Upper lobe of left lung (tissue), 4 donors: ENCODE measurements at regions not wholly inside any gene's neighbourhood (a gene's known extent, or its start where the extent isn't known, plus 50 kb on each side); places are given as distances from the start of the nearest gene placed in this dataset.

Experiments
- CTCF ChIP-seq, 6 experiments: fragments of 450-650 bp in 4 of 6; fragments of 200-600 bp in 2 of 6; sonication (generic) in 2 of 6; IDR thresholded peaks; one replicate each; pipeline ENCODE4 v1.5.1; 2016 to 2019; ENCODE audit warnings: antibody characterized with exemption in 6 of 6
- EP300 ChIP-seq, 4 donors: sonication (generic); formaldehyde crosslinking; IDR thresholded peaks; one replicate each; pipeline ENCODE4 v1.5.1; 2017; ENCODE audit warnings: antibody characterized with exemption in 4 of 4, control low read depth in 2 of 4
- POLR2A ChIP-seq, 4 donors: fragments of 450-650 bp; IDR thresholded peaks; one replicate each; pipeline ENCODE4 v1.5.1; 2016 to 2017; ENCODE audit warnings: antibody characterized with exemption in 4 of 4, mild to moderate bottlenecking in 2 of 4

- TF ChIP-seq CTCF (IDR thresholded peaks at IDR 0.05), result no peak
- no peak for TF ChIP-seq EP300 (IDR thresholded peaks at IDR 0.05)
- no peak for TF ChIP-seq POLR2A (IDR thresholded peaks at IDR 0.05)
Measured at GRCh38 chr11:109799604-109800003, 293.6 kb upstream of the ZC3H12C start.
